ENCODE measurements at regions not wholly inside any gene's neighbourhood (a gene's known extent, or its start where the extent isn't known, plus 50 kb on each side); places are given as distances from the start of the nearest gene placed in this dataset.

DNA sequence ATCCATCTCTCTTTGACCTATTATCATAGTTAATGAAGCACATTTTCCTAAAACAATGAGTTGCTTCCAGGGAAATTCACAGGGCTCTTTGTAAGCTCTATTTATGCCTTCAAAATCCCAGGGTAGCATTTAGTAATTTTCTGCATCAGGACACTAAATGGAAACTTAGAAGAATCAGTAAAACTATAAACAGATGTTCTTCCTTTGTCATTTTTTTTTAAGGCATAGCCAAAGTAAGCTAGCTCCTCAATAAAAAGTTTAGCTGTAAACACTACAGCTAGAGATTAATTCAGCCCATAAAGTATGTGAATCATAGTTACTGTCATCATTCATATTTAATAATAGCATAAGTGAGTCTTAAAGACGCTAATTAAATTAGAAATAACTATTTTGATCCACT lies 79.3 kb downstream of the RPL22L1 start:
- Histone ChIP-seq H3K4me3 (ENCODE audit: low read depth, low read length) (no peak overlapping the region), H3K36me3 (ENCODE audit: control insufficient read depth, insufficient read depth, low read length) (no peaks in the 10 kb centered on the region), H3K27me3 (ENCODE audit: control insufficient read depth, insufficient read depth, low read length) (no peaks in the 10 kb centered on the region)
- TF ChIP-seq, protein P1, sequence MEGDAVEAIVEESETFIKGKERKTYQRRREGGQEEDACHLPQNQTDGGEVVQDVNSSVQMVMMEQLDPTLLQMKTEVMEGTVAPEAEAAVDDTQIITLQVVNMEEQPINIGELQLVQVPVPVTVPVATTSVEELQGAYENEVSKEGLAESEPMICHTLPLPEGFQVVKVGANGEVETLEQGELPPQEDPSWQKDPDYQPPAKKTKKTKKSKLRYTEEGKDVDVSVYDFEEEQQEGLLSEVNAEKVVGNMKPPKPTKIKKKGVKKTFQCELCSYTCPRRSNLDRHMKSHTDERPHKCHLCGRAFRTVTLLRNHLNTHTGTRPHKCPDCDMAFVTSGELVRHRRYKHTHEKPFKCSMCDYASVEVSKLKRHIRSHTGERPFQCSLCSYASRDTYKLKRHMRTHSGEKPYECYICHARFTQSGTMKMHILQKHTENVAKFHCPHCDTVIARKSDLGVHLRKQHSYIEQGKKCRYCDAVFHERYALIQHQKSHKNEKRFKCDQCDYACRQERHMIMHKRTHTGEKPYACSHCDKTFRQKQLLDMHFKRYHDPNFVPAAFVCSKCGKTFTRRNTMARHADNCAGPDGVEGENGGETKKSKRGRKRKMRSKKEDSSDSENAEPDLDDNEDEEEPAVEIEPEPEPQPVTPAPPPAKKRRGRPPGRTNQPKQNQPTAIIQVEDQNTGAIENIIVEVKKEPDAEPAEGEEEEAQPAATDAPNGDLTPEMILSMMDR (IDR thresholded peaks at IDR 0.05; ENCODE audit: insufficient read depth, low read length, poor library complexity, severe bottlenecking) = no peak
- no peak for DNase-seq (ENCODE audit: low read depth)

GRCh38 chr3:170787464-170787863 lies 82.5 kb downstream of the RPL22L1 start:
- DNase-seq (ENCODE audit: low read depth) = no peak
- no peak overlapping the region for H3K4me3 ChIP-seq (ENCODE audit: low read depth, low read length)
- H3K36me3 ChIP-seq (ENCODE audit: control insufficient read depth, insufficient read depth, low read length) = no peaks in the 10 kb centered on the region
- TF ChIP-seq, protein P1 (IDR thresholded peaks at IDR 0.05; ENCODE audit: insufficient read depth, low read length, poor library complexity, severe bottlenecking) = no peak
- no peaks in the 10 kb centered on the region for H3K27me3 ChIP-seq (ENCODE audit: control insufficient read depth, insufficient read depth, low read length)

DNA sequence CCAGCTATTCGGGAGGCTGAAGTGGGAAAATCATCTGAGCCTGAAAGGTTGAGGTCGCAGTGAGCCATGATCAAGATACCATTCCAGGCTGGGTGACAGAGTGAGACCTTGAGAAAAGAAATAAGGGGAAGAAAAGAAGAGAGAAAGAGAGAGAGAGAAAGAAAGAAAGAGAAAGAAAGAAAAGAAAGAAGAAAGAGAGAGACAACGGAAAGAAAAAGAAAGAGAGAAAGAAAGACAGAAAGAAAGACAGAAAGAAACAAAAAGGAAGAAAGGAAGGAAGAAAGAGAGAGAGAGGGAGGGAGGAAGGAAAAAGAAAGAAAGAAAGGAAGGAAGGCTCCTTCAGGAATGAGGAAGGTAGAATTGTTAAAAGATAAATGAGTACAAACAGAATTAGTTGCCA lies 84.5 kb downstream of the RPL22L1 start:
- TF ChIP-seq, protein P1 (IDR thresholded peaks at IDR 0.05; ENCODE audit: insufficient read depth, low read length, poor library complexity, severe bottlenecking) = no peak
- no peak for DNase-seq (ENCODE audit: low read depth)
- H3K36me3 ChIP-seq (ENCODE audit: control insufficient read depth, insufficient read depth, low read length) = no peaks in the 10 kb centered on the region

DNA sequence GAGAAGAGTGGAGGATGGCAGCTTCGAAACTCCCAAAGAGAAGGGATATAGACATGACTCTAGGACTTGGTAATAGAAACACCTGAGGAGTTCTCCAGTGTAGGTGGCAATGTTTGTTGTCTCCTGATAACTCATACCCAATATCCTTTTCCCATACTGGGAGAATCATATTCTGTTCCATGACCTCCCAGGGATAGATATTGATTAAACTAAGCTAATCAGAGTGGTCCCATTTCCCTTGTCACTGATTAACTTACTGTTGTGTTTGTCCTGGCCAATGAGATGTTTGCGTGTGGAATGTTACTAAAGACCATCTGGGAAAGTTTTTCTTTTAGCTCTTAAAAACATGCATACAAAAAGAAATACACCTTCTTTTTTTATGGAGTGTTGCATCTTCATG lies 85.6 kb downstream of the RPL22L1 start:
- DNase-seq (ENCODE audit: low read depth) = no peak
- H3K4me3 ChIP-seq (ENCODE audit: low read depth, low read length) = no peak overlapping the region
- no peaks in the 10 kb centered on the region for H3K36me3 ChIP-seq (ENCODE audit: control insufficient read depth, insufficient read depth, low read length)
- H3K27me3 ChIP-seq (ENCODE audit: control insufficient read depth, insufficient read depth, low read length) = no peaks in the 10 kb centered on the region
- TF ChIP-seq, protein P1 (IDR thresholded peaks at IDR 0.05; ENCODE audit: insufficient read depth, low read length, poor library complexity, severe bottlenecking) = no peak

More for the DNA sequence above, 84.5 kb downstream of the RPL22L1 start:
- Histone ChIP-seq H3K4me3 (ENCODE audit: low read depth, low read length) (no peak overlapping the region), H3K27me3 (ENCODE audit: control insufficient read depth, insufficient read depth, low read length) (no peaks in the 10 kb centered on the region)

DNA sequence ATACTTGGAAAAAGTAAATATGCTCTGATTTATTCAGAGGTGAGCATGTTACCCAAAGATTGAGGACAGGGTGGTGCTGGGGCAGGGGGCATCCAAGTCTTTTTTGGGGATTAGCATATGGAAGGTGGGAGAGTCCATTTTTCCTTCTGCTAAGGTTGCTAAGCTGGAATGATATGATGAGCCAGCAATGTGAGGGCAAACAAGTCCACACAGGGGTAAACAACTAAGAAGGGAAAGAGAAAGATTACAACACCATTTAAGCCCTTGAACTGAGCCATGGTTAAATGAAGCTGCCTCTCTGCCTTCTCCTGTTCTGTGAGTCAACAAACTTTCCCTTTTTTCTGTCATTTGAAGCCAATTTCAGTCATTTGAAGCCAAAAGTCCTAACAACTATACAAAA lies 89.0 kb downstream of the RPL22L1 start:
- DNase-seq (ENCODE audit: low read depth) = no peak
- no peak overlapping the region for H3K4me3 ChIP-seq (ENCODE audit: low read depth, low read length)
- H3K27me3 ChIP-seq (ENCODE audit: control insufficient read depth, insufficient read depth, low read length) = no peaks in the 10 kb centered on the region
- H3K36me3 ChIP-seq (ENCODE audit: control insufficient read depth, insufficient read depth, low read length) = no peaks in the 10 kb centered on the region
- TF ChIP-seq, protein P1 (IDR thresholded peaks at IDR 0.05; ENCODE audit: insufficient read depth, low read length, poor library complexity, severe bottlenecking) = no peak

GRCh38 chr3:170780471-170780870 lies 89.5 kb downstream of the RPL22L1 start:
- TF ChIP-seq, protein P1 (IDR thresholded peaks at IDR 0.05; ENCODE audit: insufficient read depth, low read length, poor library complexity, severe bottlenecking) = no peak
- H3K27me3 ChIP-seq (ENCODE audit: control insufficient read depth, insufficient read depth, low read length) = no peaks in the 10 kb centered on the region
- no peak for DNase-seq (ENCODE audit: low read depth)
- no peaks in the 10 kb centered on the region for H3K36me3 ChIP-seq (ENCODE audit: control insufficient read depth, insufficient read depth, low read length)
- H3K4me3 ChIP-seq (ENCODE audit: low read depth, low read length) = no peak overlapping the region
